Natural killer cell (primary cell): ENCODE measurements at regions not wholly inside any gene's neighbourhood (a gene's known extent, or its start where the extent isn't known, plus 50 kb on each side); places are given as distances from the start of the nearest gene placed in this dataset.

Experiments used
- ATAC-seq, 3 donors: fragments of 150-1000 bp in 2 of 3; fragments of 200-7000 bp in 1 of 3; cut with Tn5 transposase; 1 replicate in 1 of 3; 2 replicates in 2 of 3; pipeline ENCODE4 v1.10.0; 2021; ENCODE audit warnings: mild to moderate bottlenecking in 2 of 3, moderate library complexity in 2 of 3
- DNase-seq, 2 donors: peaks; one replicate each; pipeline versions ENCODE4 v3.0.0 to v3.0.0-alpha.2; 2013 to 2021; ENCODE audit warnings: mixed read lengths in 1 of 2
- H3K27ac ChIP-seq: one replicate; pipeline ENCODE4 v1.5.1; 2013; ENCODE audit warnings: mild to moderate bottlenecking, low read length
- H3K27me3 ChIP-seq: one replicate; pipeline ENCODE4 v1.6.1; 2013; ENCODE audit warnings: low read length; ENCODE audit not compliant: control insufficient read depth, insufficient read depth
- H3K36me3 ChIP-seq: one replicate; pipeline ENCODE4 v1.6.1; 2013; ENCODE audit warnings: low read length; ENCODE audit not compliant: control insufficient read depth, insufficient read depth
- H3K4me1 ChIP-seq: one replicate; pipeline ENCODE4 v1.6.1; 2013; ENCODE audit warnings: low read length; ENCODE audit not compliant: control insufficient read depth, insufficient read depth
- H3K4me3 ChIP-seq: one replicate; pipeline ENCODE4 v1.5.1; 2013; ENCODE audit warnings: low read length
- H3K9me3 ChIP-seq: one replicate; pipeline ENCODE4 v1.6.1; 2013; ENCODE audit warnings: low read length; ENCODE audit not compliant: control insufficient read depth, insufficient read depth
- H3K27ac Mint-ChIP-seq, 2 donors: one replicate each; pipeline ENCODE4 v1.8.0; 2022; ENCODE audit warnings: mild to moderate bottlenecking in 2 of 2, mixed read lengths in 2 of 2, moderate library complexity in 1 of 2
- H3K27me3 Mint-ChIP-seq, 2 donors: one replicate each; pipeline ENCODE4 v1.8.0; 2022; ENCODE audit warnings: low read depth in 2 of 2, mixed read lengths in 2 of 2
- H3K36me3 Mint-ChIP-seq: one replicate; pipeline ENCODE4 v1.8.0; 2022; ENCODE audit warnings: mixed read lengths
- H3K4me1 Mint-ChIP-seq, 2 donors: one replicate each; pipeline ENCODE4 v1.8.0; 2022; ENCODE audit warnings: mixed read lengths in 2 of 2
- H3K4me3 Mint-ChIP-seq: one replicate; pipeline ENCODE4 v1.8.0; 2022; ENCODE audit warnings: mild to moderate bottlenecking, moderate library complexity, mixed read lengths
- H3K9me3 Mint-ChIP-seq, 2 donors: one replicate each; pipeline ENCODE4 v1.8.0; 2022; ENCODE audit warnings: mixed read lengths in 2 of 2
- WGBS: methylation state at CpG from one replicate; pipeline ENCODE4 v1.1.7; 2013; ENCODE audit warnings: missing lambda C conversion rate; ENCODE audit not compliant: insufficient coverage; 5-methylcytosine and 5-hydroxymethylcytosine counted together
- intact Hi-C: fragments of 100-400 bp; cut with micrococcal nuclease; formaldehyde crosslinking; loops from one replicate; pipeline ENCODE4 v1.14.2; 2022
- TF ChIP-seq, protein P1 (sequence below): fragments of 200-600 bp; IDR thresholded peaks from one replicate; pipeline ENCODE4 v1.8.0; 2022; ENCODE audit warnings: antibody characterized with exemption

DNA sequence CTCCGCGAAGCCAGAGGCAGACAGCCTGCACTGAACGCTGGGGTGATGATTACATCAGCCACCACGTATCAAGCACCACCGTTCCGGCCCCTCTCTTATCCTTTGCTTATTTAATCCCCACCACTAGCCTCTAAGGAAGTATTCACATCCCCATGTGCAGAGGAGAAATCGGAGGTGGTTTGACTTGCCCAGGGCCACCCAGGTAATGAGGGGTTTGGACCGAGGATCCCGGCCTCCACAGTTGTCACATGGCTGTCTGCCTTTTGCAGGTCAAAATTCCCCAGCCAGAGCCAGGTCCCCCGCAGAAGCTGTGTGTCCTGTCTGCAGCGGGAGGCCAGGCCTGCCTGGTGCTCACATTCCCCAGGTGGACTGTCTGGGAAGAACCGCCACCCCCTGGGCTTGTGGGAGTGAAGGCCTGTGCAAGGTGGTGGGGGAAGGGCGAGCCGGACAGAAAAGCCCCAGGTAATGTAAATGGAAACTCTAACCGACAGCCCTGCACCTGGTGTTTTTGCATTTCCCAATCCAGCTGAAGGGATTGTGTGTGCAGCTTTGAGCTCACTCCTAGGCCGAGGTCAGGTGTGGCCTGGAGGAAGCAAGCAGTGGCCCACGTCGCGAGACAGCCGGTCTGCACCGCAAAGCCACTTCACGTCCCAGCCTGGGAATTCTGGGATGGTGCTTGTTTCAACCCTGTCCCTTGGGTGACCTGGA, 108.5 kb upstream of the ID2 start:
- Mint-ChIP-seq H3K4me1 (peaks cover 34 to 42% of the 10 kb centered on the region in 2 donors), H3K27ac (no peak overlapping the region), H3K4me3 (no peak overlapping the region), H3K9me3 (no peaks in the 10 kb centered on the region), H3K36me3 (no peaks in the 10 kb centered on the region), H3K27me3 (peaks cover 0 to 6% of the 10 kb centered on the region in 2 donors)
- no peaks in the 10 kb centered on the region for H3K9me3 ChIP-seq
- no peak overlapping the region for H3K4me3 ChIP-seq
- H3K36me3 ChIP-seq, result no peaks in the 10 kb centered on the region
- 92% methylated on average over 22 of the region's 22 CpGs for WGBS
- TF ChIP-seq, protein P1, sequence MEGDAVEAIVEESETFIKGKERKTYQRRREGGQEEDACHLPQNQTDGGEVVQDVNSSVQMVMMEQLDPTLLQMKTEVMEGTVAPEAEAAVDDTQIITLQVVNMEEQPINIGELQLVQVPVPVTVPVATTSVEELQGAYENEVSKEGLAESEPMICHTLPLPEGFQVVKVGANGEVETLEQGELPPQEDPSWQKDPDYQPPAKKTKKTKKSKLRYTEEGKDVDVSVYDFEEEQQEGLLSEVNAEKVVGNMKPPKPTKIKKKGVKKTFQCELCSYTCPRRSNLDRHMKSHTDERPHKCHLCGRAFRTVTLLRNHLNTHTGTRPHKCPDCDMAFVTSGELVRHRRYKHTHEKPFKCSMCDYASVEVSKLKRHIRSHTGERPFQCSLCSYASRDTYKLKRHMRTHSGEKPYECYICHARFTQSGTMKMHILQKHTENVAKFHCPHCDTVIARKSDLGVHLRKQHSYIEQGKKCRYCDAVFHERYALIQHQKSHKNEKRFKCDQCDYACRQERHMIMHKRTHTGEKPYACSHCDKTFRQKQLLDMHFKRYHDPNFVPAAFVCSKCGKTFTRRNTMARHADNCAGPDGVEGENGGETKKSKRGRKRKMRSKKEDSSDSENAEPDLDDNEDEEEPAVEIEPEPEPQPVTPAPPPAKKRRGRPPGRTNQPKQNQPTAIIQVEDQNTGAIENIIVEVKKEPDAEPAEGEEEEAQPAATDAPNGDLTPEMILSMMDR, result no peak
- no peak for DNase-seq
- ATAC-seq, result no peak
- intact Hi-C loops, result no loop called here
- H3K4me1 ChIP-seq, result peaks cover 35% of the 10 kb centered on the region
- H3K27me3 ChIP-seq, result no peaks in the 10 kb centered on the region
- H3K27ac ChIP-seq, result no peak overlapping the region

DNA sequence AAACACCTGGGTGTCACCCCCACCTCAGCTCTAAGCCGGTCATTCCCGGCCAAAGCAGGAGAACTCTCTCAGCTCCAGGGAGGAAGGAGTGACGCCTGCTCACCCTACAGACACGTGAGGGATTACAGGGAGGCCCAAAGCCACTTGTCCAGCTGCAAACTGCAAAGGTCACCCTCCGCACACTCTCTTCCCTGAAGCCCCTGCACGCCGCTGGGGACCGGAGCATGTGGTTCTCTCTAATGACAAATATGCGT, 108.0 kb upstream of the ID2 start:
- Histone ChIP-seq H3K36me3 (no peaks in the 10 kb centered on the region), H3K4me3 (no peak overlapping the region), H3K27me3 (no peaks in the 10 kb centered on the region), H3K9me3 (no peaks in the 10 kb centered on the region), H3K4me1 (peaks cover 35% of the 10 kb centered on the region), H3K27ac (no peak overlapping the region)
- TF ChIP-seq, protein P1, result no peak
- no peak for ATAC-seq
- no peaks in the 10 kb centered on the region for H3K9me3 Mint-ChIP-seq
- H3K27ac Mint-ChIP-seq, result no peak overlapping the region
- 90% methylated on average over 9 of the region's 9 CpGs for WGBS
- H3K27me3 Mint-ChIP-seq, result peaks cover 0 to 6% of the 10 kb centered on the region in 2 donors
- H3K4me3 Mint-ChIP-seq, result peak overlapping the region; percentile 81
- intact Hi-C loops, result loop anchor here (2.0 kb wide), 1 partner anchor 31 kb away; no protein-coding TSS in a partner anchor
- H3K4me1 Mint-ChIP-seq, result peaks cover 34 to 42% of the 10 kb centered on the region in 2 donors
- no peaks in the 10 kb centered on the region for H3K36me3 Mint-ChIP-seq
- no peak for DNase-seq

DNA sequence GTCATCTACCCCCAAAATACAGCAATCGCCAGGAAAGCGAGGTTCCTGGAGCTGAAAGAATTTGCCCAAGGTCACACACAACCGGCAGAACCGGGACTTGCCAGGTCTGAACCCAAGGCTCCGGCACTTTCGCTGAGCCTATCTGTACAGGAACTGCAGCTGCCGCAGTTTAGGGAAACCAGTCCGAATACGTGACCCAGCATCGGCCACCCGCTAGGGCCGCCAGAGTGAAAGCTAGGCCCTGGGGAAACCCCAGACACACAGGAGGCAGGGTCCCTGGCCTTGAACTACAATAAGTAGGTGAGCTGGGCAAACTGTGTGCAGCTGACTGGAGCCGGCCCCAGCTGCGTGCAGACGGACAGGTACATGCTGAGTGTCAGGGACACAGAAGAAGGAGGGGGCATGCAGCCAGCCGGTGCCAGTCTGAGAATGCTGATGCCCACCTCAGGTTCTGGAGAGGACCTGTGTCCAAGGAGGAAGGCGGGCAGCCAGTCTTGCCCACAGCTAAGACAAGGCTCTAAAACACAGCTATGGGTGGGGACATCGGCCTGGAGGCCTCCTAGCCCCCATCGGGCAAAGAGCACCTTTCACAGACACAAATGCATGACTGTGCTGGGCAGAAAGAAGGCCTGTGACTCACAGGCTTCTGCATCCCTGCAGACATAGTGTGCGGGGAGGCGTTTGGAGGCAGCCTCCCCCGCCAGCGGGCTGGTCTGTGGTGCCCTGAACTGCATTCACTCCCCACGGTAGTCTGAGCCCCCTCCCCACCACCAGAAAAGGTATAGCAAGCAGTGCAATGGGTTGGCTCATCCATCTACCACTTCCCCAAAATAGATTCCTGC, 107.4 kb upstream of the ID2 start:
- H3K27ac ChIP-seq, result no peak overlapping the region
- peak overlapping the region in 1 of 2 donors; percentile 66 for H3K27ac Mint-ChIP-seq

More for the DNA sequence above, 107.4 kb upstream of the ID2 start:
- Histone ChIP-seq H3K4me3 (no peak overlapping the region), H3K9me3 (no peaks in the 10 kb centered on the region), H3K4me1 (peaks cover 35% of the 10 kb centered on the region), H3K27me3 (no peaks in the 10 kb centered on the region), H3K36me3 (no peaks in the 10 kb centered on the region)
- DNase-seq, result no peak
- Mint-ChIP-seq H3K9me3 (no peaks in the 10 kb centered on the region), H3K4me3 (peak overlapping the region; percentile 81), H3K36me3 (no peaks in the 10 kb centered on the region), H3K4me1 (peaks cover 34 to 42% of the 10 kb centered on the region in 2 donors), H3K27me3 (peaks cover 0 to 6% of the 10 kb centered on the region in 2 donors)
- 68% methylated on average over 24 of the region's 24 CpGs for WGBS
- intact Hi-C loops, result loop anchor here (2.0 kb wide), 1 partner anchor 32 kb away; no protein-coding TSS in a partner anchor
- TF ChIP-seq, protein P1, result no peak
- ATAC-seq, result peak; percentile 45 to 57 (median 50)
